ENCODE measurements at regions not wholly inside any gene's neighbourhood (a gene's known extent, or its start where the extent isn't known, plus 50 kb on each side); places are given as distances from the start of the nearest gene placed in this dataset.
"Not testable (repeated sequence)": the region's sequence is repeated elsewhere in the genome, so short reads cannot be mapped to it uniquely, and the experiment has no call there.

- no peak for DNase-seq (ENCODE audit: low spot score)
- intact Hi-C loops (cut with DNase I), result no loop called here
Measured at GRCh38 chr4:107404591-107405300, 315.3 kb downstream of the PAPSS1 start.

GRCh38 chr4:107402291-107402690 lies 317.7 kb downstream of the PAPSS1 start:
- no peak for DNase-seq (ENCODE audit: low spot score)

GRCh38 chr4:107392951-107393350 lies 327.1 kb downstream of the PAPSS1 start:
- no peak for DNase-seq (ENCODE audit: low spot score)
- intact Hi-C loops (cut with DNase I), result no loop called here

More at GRCh38 chr4:107402291-107402690, 317.7 kb downstream of the PAPSS1 start:
- intact Hi-C loops (cut with DNase I), result no loop called here

GRCh38 chr4:107392380-107392779 lies 327.7 kb downstream of the PAPSS1 start:
- DNase-seq (ENCODE audit: low spot score), result no peak
- intact Hi-C loops (cut with DNase I), result no loop called here

- DNase-seq (ENCODE audit: low spot score), result no peak
- intact Hi-C loops (cut with DNase I), result no loop called here
Measured at GRCh38 chr4:107391630-107392028, 328.4 kb downstream of the PAPSS1 start.

- no peak for DNase-seq (ENCODE audit: low spot score)
- intact Hi-C loops (cut with DNase I), result no loop called here
Measured at GRCh38 chr4:107391009-107391629, 328.9 kb downstream of the PAPSS1 start.

GRCh38 chr4:107389965-107390364 lies 330.1 kb downstream of the PAPSS1 start:
- no peak for DNase-seq (ENCODE audit: low spot score)
- intact Hi-C loops (cut with DNase I), result no loop called here

- DNase-seq (ENCODE audit: low spot score), result no peak
- intact Hi-C loops (cut with DNase I), result no loop called here
Measured at GRCh38 chr4:107388736-107389274, 331.2 kb downstream of the PAPSS1 start.

- intact Hi-C loops (cut with DNase I), result no loop called here
- DNase-seq (ENCODE audit: low spot score), result no peak
Measured at GRCh38 chr4:107380836-107381438, 339.1 kb downstream of the PAPSS1 start.

- DNase-seq (ENCODE audit: low spot score), result no peak
- intact Hi-C loops (cut with DNase I), result no loop called here
Measured at GRCh38 chr4:107380190-107380589, 339.8 kb downstream of the PAPSS1 start.

GRCh38 chr4:107379054-107379869 lies 340.8 kb downstream of the PAPSS1 start:
- no peak for DNase-seq (ENCODE audit: low spot score)
- intact Hi-C loops (cut with DNase I), result no loop called here

- intact Hi-C loops (cut with DNase I), result no loop called here
- DNase-seq (ENCODE audit: low spot score), result no peak
Measured at GRCh38 chr4:107376293-107376692, 340.2 kb upstream of the DKK2 start.

- intact Hi-C loops (cut with DNase I), result no loop called here
- no peak for DNase-seq (ENCODE audit: low spot score)
Measured at GRCh38 chr4:107366900-107367299, 330.8 kb upstream of the DKK2 start.

GRCh38 chr4:107366016-107366735 lies 330.1 kb upstream of the DKK2 start:
- intact Hi-C loops (cut with DNase I), result no loop called here
- DNase-seq (ENCODE audit: low spot score), result no peak

- DNase-seq (ENCODE audit: low spot score), result no peak
- intact Hi-C loops (cut with DNase I), result no loop called here
Measured at GRCh38 chr4:107363125-107363524, 327.0 kb upstream of the DKK2 start.

GRCh38 chr4:107359208-107359607 lies 323.1 kb upstream of the DKK2 start:
- intact Hi-C loops (cut with DNase I), result no loop called here
- DNase-seq (ENCODE audit: low spot score), result no peak

GRCh38 chr4:107354304-107354703 lies 318.2 kb upstream of the DKK2 start:
- DNase-seq (ENCODE audit: low spot score); intact Hi-C loops (cut with DNase I): not testable (repeated sequence)

GRCh38 chr4:107351196-107351595 lies 315.1 kb upstream of the DKK2 start:
- intact Hi-C loops (cut with DNase I), result no loop called here
- DNase-seq (ENCODE audit: low spot score), result no peak

GRCh38 chr4:107349732-107350131 lies 313.6 kb upstream of the DKK2 start:
- intact Hi-C loops (cut with DNase I), result no loop called here

More at GRCh38 chr4:107349732-107350131, 313.6 kb upstream of the DKK2 start:
- DNase-seq (ENCODE audit: low spot score), result no peak

Measured in cardiac septum (tissue), 1 donor.